HepG2 (cell line): ENCODE measurements at regions not wholly inside any gene's neighbourhood (a gene's known extent, or its start where the extent isn't known, plus 50 kb on each side); places are given as distances from the start of the nearest gene placed in this dataset.

Experiments used
- CBX2 ChIP-seq, 2 experiments: fragments of 200-600 bp in 1 of 2; sonication (generic); formaldehyde crosslinking in 1 of 2; IDR thresholded peaks; 2 replicates each; pipeline versions ENCODE4 v1.7.0 to v1.8.1; 2018 to 2022; ENCODE audit warnings: low read depth in 2 of 2, low read length in 1 of 2, mild to moderate bottlenecking in 1 of 2, missing genetic modification reagents in 1 of 2
- FIP1L1 ChIP-seq: fragments of 200-400 bp; formaldehyde crosslinking; IDR thresholded peaks from 2 replicates; pipeline ENCODE4 v1.6.1; 2018; ENCODE audit warnings: low read depth, mild to moderate bottlenecking, low read length, moderate library complexity, borderline replicate concordance; ENCODE audit not compliant: insufficient read depth
- HOMEZ ChIP-seq: IDR thresholded peaks from 2 replicates; pipeline ENCODE4 v1.6.1; 2016; ENCODE audit warnings: low read depth
- KAT8 ChIP-seq: IDR thresholded peaks from 2 replicates; pipeline ENCODE4 v1.6.1; 2016; ENCODE audit warnings: missing genetic modification reagents, missing compliant biosample characterization
- MYC ChIP-seq: sonication (generic); formaldehyde crosslinking; IDR thresholded peaks from 2 replicates; pipeline ENCODE4 v1.9.0; 2021; ENCODE audit warnings: missing genetic modification reagents, borderline replicate concordance
- MZF1 ChIP-seq: sonication (generic); formaldehyde crosslinking; IDR thresholded peaks from 2 replicates; pipeline ENCODE4 v1.8.1; 2023; ENCODE audit warnings: mild to moderate bottlenecking, missing genetic modification reagents, borderline replicate concordance
- NFYB ChIP-seq: sonication (generic); formaldehyde crosslinking; IDR thresholded peaks from 2 replicates; pipeline ENCODE4 v1.4.0; 2020; ENCODE audit warnings: missing genetic modification reagents
- ZNF589 ChIP-seq: sonication (generic); formaldehyde crosslinking; conservative IDR thresholded peaks from 2 replicates; pipeline ENCODE4 v1.8.0; 2022; ENCODE audit warnings: mild to moderate bottlenecking, moderate library complexity, missing genetic modification reagents
- TF ChIP-seq, protein P1 (sequence below): IDR thresholded peaks from 2 replicates; pipeline ENCODE4 v1.6.1; 2016; ENCODE audit warnings: low read depth, missing genetic modification reagents, missing compliant biosample characterization

GRCh38 chr2:12504443-12504842 lies 212.3 kb upstream of the TRIB2 start (continued):
- TF ChIP-seq NFYB: no peak
- TF ChIP-seq HOMEZ (CRISPR knock-in tag): no peak
- no peak for TF ChIP-seq ZNF589 (CRISPR knock-in tag)
- TF ChIP-seq KAT8: no peak
- no peak for TF ChIP-seq CBX2 (IDR thresholded peaks at IDR 0.05; ENCODE audit: low read depth, low read length)
- TF ChIP-seq CBX2 (CRISPR knock-in tag; IDR thresholded peaks at IDR 0.05; ENCODE audit: low read depth): no peak
- TF ChIP-seq MZF1 (CRISPR knock-in tag): no peak
- TF ChIP-seq FIP1L1: no peak
- TF ChIP-seq MYC (CRISPR knock-in tag): no peak
- TF ChIP-seq, protein P1, sequence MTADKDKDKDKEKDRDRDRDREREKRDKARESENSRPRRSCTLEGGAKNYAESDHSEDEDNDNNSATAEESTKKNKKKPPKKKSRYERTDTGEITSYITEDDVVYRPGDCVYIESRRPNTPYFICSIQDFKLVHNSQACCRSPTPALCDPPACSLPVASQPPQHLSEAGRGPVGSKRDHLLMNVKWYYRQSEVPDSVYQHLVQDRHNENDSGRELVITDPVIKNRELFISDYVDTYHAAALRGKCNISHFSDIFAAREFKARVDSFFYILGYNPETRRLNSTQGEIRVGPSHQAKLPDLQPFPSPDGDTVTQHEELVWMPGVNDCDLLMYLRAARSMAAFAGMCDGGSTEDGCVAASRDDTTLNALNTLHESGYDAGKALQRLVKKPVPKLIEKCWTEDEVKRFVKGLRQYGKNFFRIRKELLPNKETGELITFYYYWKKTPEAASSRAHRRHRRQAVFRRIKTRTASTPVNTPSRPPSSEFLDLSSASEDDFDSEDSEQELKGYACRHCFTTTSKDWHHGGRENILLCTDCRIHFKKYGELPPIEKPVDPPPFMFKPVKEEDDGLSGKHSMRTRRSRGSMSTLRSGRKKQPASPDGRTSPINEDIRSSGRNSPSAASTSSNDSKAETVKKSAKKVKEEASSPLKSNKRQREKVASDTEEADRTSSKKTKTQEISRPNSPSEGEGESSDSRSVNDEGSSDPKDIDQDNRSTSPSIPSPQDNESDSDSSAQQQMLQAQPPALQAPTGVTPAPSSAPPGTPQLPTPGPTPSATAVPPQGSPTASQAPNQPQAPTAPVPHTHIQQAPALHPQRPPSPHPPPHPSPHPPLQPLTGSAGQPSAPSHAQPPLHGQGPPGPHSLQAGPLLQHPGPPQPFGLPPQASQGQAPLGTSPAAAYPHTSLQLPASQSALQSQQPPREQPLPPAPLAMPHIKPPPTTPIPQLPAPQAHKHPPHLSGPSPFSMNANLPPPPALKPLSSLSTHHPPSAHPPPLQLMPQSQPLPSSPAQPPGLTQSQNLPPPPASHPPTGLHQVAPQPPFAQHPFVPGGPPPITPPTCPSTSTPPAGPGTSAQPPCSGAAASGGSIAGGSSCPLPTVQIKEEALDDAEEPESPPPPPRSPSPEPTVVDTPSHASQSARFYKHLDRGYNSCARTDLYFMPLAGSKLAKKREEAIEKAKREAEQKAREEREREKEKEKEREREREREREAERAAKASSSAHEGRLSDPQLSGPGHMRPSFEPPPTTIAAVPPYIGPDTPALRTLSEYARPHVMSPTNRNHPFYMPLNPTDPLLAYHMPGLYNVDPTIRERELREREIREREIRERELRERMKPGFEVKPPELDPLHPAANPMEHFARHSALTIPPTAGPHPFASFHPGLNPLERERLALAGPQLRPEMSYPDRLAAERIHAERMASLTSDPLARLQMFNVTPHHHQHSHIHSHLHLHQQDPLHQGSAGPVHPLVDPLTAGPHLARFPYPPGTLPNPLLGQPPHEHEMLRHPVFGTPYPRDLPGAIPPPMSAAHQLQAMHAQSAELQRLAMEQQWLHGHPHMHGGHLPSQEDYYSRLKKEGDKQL (CRISPR knock-in tag): no peak
